Testis (tissue), 2 donors: ENCODE measurements at regions not wholly inside any gene's neighbourhood (a gene's known extent, or its start where the extent isn't known, plus 50 kb on each side); places are given as distances from the start of the nearest gene placed in this dataset.

Experiments
- POLR2A ChIP-seq: fragments of 450-650 bp; IDR thresholded peaks from one replicate; pipeline ENCODE4 v1.6.1; 2017; ENCODE audit warnings: antibody characterized with exemption, mild to moderate bottlenecking, moderate library complexity
- TF ChIP-seq, protein P1 (sequence below), 3 experiments: fragments of 450-650 bp in 2 of 3; fragments of 200-600 bp in 1 of 3; sonication (generic) in 1 of 3; IDR thresholded peaks; one replicate each; pipeline ENCODE4 v1.5.1; 2016 to 2019; ENCODE audit warnings: antibody characterized with exemption in 3 of 3, mild to moderate bottlenecking in 2 of 3, moderate library complexity in 1 of 3

GRCh38 chr17:77377710-77378235, 237.0 kb downstream of the SEC14L1 start:
- no peak for TF ChIP-seq POLR2A
- TF ChIP-seq, protein P1, sequence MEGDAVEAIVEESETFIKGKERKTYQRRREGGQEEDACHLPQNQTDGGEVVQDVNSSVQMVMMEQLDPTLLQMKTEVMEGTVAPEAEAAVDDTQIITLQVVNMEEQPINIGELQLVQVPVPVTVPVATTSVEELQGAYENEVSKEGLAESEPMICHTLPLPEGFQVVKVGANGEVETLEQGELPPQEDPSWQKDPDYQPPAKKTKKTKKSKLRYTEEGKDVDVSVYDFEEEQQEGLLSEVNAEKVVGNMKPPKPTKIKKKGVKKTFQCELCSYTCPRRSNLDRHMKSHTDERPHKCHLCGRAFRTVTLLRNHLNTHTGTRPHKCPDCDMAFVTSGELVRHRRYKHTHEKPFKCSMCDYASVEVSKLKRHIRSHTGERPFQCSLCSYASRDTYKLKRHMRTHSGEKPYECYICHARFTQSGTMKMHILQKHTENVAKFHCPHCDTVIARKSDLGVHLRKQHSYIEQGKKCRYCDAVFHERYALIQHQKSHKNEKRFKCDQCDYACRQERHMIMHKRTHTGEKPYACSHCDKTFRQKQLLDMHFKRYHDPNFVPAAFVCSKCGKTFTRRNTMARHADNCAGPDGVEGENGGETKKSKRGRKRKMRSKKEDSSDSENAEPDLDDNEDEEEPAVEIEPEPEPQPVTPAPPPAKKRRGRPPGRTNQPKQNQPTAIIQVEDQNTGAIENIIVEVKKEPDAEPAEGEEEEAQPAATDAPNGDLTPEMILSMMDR (IDR thresholded peaks at IDR 0.05): no peak
